ENCODE measurements at regions not wholly inside any gene's neighbourhood (a gene's known extent, or its start where the extent isn't known, plus 50 kb on each side); places are given as distances from the start of the nearest gene placed in this dataset.

- TF ChIP-seq ETS1 (IDR thresholded peaks at IDR 0.05) (no peak), EZH2phosphoT487 (IDR thresholded peaks at IDR 0.05; ENCODE audit: unreplicated experiment) (no peak), JUNB (IDR thresholded peaks at IDR 0.05; ENCODE audit: unreplicated experiment) (no peak)
These were observed 100.7 kb downstream of the ANXA2 start (continued) for GRCh38 chr15:60297047-60297446.
